ENCODE measurements at regions not wholly inside any gene's neighbourhood (a gene's known extent, or its start where the extent isn't known, plus 50 kb on each side); places are given as distances from the start of the nearest gene placed in this dataset.
"Not testable (repeated sequence)": the region's sequence is repeated elsewhere in the genome, so short reads cannot be mapped to it uniquely, and the experiment has no call there.

DNA sequence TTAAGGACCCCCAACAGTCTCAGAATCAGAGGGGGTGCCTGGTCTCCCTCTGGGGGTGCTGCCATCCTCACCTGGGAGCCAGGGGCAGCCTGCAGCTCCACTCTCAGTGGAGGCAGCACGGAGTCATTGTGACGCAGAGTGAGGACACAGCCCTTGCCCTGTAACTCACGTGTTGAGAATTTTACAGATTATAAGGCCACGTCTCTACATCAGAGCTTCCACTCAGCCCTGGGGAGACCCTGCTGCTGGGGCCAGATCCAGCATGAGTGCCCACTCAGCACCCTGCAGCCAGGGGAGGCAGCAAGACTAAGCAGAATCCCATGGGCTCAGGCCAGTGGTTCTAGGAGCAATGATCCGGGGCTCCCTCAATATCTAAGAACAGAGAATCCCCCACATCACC lies 137.4 kb upstream of the AFDN start:
- Mint-ChIP-seq H3K27ac (no peak overlapping the region), H3K4me3 (no peak overlapping the region), H3K27me3 (peaks cover 66% of the 10 kb centered on the region), H3K9me3 (no peaks in the 10 kb centered on the region), H3K36me3 (no peaks in the 10 kb centered on the region), H3K4me1 (no peaks in the 10 kb centered on the region)
- no peak for DNase-seq

DNA sequence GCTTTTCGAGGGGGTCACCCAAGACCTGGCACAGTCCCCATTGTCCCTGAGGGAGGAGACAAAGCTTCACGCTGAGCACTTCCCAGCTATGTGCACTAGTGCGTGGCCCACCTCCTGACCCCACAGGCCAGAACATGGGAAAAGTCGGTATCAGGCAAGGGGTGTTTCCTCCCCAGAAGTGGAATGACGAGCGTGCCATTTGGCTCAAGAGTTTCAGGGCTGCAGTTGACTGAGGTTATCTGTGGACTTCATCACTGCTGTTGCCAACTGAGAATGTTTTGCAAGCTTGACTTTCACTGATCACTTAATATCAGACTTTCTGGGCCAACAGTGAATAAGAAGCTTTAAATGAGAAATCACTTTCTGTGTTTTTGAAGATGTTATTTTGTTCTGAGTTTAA lies 137.0 kb upstream of the AFDN start:
- Mint-ChIP-seq H3K36me3 (no peaks in the 10 kb centered on the region), H3K27me3 (peaks cover 64% of the 10 kb centered on the region), H3K27ac (no peak overlapping the region), H3K4me3 (no peak overlapping the region), H3K4me1 (no peaks in the 10 kb centered on the region), H3K9me3 (no peaks in the 10 kb centered on the region)
- DNase-seq, result no peak

DNA sequence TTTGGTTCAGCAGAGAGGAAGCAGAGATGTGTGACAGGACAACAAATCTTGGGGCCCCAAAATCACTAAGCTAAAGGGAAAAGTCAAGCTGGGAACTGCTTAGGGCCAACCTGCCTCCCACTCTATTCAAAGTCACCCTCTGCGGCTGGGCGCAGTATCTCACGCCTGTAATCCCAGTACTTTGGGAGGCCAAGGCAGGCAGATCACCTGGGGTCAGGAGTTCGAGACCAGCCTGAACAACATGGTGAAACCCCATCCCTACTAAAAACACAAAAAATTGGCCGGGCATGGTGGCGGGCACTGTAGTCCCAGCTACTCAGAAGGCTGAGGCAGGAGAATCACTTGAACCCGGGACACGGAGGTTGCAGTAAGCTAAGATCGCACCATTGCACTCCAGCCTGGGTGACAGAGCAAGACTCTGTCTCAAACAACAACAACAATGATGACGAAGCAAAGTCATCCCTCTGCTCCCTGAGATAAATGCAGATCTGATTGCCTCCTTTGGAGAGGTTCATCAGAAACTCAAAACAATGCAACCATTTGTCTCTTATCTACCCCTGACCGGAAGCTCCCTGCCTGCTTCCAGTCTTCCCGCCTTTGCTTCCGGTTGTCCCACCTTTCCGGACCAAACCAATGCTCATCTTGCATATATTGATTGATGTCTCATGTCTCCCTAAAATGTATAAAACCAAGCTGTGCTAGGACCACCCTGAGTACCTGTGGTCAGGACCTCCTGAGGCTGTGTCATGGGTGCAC lies 136.4 kb upstream of the AFDN start:
- H3K9me3 Mint-ChIP-seq, DNase-seq, H3K36me3 Mint-ChIP-seq, H3K4me1 Mint-ChIP-seq, H3K4me3 Mint-ChIP-seq, H3K27ac Mint-ChIP-seq: not testable (repeated sequence)
- H3K27me3 Mint-ChIP-seq, result peaks cover 59% of the 10 kb centered on the region

DNA sequence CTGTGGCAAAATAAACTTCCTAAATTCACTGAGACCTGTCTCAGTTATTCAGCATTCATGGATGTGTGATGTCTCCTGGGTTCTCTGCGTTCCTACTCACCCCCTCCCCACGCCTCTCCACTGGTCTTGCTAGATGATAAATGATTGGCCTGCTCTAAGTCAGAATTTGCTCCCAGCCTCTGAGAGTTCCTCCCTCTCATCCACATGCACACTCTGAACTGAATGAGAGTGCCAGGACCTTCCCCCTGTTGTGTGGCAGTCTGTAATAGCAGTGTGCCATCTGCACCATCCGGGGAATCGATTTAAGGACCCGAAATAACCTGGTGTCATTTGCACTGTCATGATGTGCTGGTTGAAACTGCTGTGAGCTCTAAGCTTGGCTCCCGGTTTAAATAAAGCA lies 135.8 kb upstream of the AFDN start:
- Mint-ChIP-seq H3K27ac (no peak overlapping the region), H3K9me3 (no peaks in the 10 kb centered on the region), H3K36me3 (no peaks in the 10 kb centered on the region), H3K4me1 (no peaks in the 10 kb centered on the region), H3K27me3 (peaks cover 57% of the 10 kb centered on the region), H3K4me3 (no peak overlapping the region)
- DNase-seq, result no peak

DNA sequence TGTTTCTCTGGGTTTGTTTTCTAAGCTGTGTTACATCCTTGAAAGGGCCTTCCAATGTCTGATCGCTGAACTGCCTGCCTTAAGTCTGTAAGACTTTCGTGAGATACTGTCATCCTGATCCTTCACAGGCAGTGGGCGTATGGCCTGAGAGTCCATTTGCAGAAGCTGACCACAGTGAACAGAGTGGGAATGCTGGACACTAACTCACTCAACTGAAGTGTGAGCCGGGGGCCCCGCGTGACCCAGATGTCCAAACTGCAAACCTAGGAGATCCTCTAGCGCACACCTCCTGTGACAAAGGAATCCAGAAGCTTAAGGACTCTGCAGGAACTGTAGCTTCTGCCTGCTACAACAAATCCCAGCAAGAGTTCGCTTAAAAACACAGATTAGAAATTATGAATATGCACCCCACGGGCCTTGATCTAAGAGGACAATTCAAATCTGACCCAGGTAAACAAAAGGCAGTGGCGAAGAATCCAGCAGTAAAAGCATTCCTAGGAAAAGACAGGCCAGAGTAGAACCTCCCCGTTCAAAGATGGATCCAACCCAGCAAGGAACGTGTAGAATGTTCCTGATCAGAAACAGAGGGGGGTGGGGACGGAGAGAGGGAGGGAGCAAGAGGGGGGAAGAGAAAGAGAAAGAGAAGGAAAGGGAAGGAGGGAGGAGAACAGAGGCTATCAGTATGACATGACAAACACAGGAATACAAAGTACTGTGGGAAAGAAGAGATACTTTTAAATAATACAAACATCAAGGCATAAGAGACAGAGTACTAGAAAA lies 135.0 kb upstream of the AFDN start:
- no peak for DNase-seq
- H3K4me3 Mint-ChIP-seq, result no peak overlapping the region
- H3K9me3 Mint-ChIP-seq, result no peaks in the 10 kb centered on the region
- H3K36me3 Mint-ChIP-seq, result no peaks in the 10 kb centered on the region
- no peaks in the 10 kb centered on the region for H3K4me1 Mint-ChIP-seq
- H3K27ac Mint-ChIP-seq, result no peak overlapping the region
- peaks cover 55% of the 10 kb centered on the region for H3K27me3 Mint-ChIP-seq

DNA sequence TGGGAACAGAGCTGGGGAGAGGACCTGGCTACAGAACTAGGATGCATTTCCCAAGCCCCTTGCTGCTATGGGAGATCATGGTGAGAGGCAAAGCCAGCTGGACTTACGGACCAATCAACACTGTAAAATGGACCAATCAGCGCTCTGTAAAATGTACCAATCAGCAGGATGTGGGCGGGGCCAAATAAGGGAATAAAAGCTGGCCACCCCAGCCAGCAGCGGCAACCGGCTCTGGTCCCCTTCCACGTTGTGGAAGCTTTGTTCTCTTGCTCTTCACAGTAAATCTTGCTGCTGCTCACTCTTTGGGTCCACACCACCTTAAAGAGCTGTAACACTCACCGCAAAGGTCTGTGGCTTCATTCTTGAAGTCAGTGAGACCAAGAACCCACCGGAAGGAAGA lies 133.2 kb upstream of the AFDN start:
- not testable (repeated sequence) for H3K27ac Mint-ChIP-seq, H3K9me3 Mint-ChIP-seq, H3K36me3 Mint-ChIP-seq, H3K4me3 Mint-ChIP-seq, DNase-seq, H3K4me1 Mint-ChIP-seq
- H3K27me3 Mint-ChIP-seq, result peaks cover 40% of the 10 kb centered on the region

DNA sequence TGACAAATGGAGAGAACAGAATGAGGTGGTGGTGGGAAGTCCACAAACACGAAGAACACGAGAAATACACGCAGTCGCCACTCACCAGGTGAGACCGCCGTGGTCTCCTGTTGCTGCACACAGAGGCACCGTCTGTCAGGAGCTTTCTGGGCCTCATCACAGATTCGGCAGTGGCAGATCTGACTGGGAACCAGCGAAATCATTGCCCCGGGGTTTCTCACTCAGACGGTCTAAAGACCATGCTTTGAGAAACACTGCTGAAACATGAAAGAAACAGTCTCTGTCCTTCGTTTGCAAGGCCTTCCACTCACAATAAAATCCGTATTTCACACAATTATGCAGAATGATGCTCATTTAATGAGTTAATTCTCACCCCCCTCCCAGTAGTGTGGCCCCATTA lies 130.9 kb upstream of the AFDN start:
- no peaks in the 10 kb centered on the region for H3K9me3 Mint-ChIP-seq

DNA sequence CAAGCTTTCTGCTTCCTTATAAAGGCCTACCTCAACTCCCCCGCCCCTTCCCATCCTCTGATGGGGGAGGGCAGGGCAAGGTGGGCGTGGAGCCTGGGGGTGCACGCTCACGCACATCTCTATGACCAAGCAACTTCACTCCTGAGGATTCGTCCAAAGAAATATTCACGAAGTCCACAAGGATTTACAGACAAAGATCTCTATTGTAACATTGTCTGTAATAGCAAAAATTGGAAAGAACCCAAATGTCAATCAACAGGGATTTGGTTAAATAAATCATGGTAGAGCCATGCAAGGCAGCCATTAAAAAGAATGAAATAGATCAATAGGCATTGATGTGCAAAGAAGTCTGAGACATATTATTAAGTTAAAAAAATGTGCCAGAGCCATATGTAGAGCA lies 130.4 kb upstream of the AFDN start:
- no peak for DNase-seq
- no peaks in the 10 kb centered on the region for H3K9me3 Mint-ChIP-seq
- peaks cover 7% of the 10 kb centered on the region for H3K36me3 Mint-ChIP-seq
- peaks cover 36% of the 10 kb centered on the region for H3K27me3 Mint-ChIP-seq
- H3K4me1 Mint-ChIP-seq, result peaks cover 23% of the 10 kb centered on the region
- H3K4me3 Mint-ChIP-seq, result no peak overlapping the region
- no peak overlapping the region for H3K27ac Mint-ChIP-seq

More for the DNA sequence above, 130.9 kb upstream of the AFDN start:
- Mint-ChIP-seq H3K27me3 (peaks cover 37% of the 10 kb centered on the region), H3K27ac (no peak overlapping the region), H3K4me1 (peaks cover 23% of the 10 kb centered on the region), H3K36me3 (peaks cover 7% of the 10 kb centered on the region), H3K4me3 (no peak overlapping the region)
- DNase-seq, result no peak

DNA sequence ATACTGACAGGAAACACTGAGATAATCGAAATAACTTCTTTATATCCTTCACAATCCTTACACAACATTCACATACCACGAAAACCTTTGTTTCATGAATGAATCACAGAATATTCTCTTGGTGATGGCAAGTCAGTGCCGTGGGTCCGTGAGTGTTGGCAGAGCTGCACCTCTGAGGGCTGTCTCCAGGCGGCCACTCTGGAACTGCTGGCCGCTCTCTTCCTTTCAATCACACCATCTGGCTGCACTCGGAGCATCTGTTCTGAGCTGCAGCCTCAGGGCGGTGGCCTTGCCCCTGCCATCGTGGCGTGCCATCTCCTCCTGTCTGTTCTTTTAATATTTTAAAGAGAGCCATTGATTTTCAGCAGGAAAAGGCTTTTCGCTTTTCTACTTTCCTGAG lies 129.4 kb upstream of the AFDN start:
- H3K4me3 Mint-ChIP-seq, result no peak overlapping the region
- no peak for DNase-seq
- H3K27ac Mint-ChIP-seq, result no peak overlapping the region
- H3K36me3 Mint-ChIP-seq, result peaks cover 7% of the 10 kb centered on the region
- H3K9me3 Mint-ChIP-seq, result no peaks in the 10 kb centered on the region
- H3K27me3 Mint-ChIP-seq, result peaks cover 28% of the 10 kb centered on the region
- H3K4me1 Mint-ChIP-seq, result peaks cover 23% of the 10 kb centered on the region

DNA sequence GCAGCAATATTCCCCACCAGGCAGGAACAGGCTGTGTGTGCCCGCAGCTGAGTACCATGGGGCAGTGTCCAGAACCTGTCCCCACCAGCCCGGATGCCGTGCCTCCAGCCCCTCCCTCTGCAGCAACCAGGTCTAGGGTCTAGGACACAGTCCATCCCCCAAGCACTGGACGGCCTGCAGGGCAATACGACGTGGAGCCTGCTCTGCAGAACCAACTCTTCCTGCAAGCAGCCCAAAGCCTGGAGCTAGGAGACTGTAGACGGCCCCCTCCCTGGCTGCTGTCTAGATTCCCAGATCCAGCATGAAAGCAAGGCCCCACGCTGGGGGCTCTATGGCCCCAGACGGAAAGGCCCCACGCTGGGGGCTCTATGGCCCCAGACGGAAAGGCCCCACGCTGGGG lies 128.2 kb upstream of the AFDN start:
- DNase-seq, result no peak
- Mint-ChIP-seq H3K36me3 (peaks cover 7% of the 10 kb centered on the region), H3K4me1 (peaks cover 25% of the 10 kb centered on the region), H3K9me3 (no peaks in the 10 kb centered on the region), H3K4me3 (no peak overlapping the region), H3K27ac (no peak overlapping the region), H3K27me3 (peaks cover 35% of the 10 kb centered on the region)

DNA sequence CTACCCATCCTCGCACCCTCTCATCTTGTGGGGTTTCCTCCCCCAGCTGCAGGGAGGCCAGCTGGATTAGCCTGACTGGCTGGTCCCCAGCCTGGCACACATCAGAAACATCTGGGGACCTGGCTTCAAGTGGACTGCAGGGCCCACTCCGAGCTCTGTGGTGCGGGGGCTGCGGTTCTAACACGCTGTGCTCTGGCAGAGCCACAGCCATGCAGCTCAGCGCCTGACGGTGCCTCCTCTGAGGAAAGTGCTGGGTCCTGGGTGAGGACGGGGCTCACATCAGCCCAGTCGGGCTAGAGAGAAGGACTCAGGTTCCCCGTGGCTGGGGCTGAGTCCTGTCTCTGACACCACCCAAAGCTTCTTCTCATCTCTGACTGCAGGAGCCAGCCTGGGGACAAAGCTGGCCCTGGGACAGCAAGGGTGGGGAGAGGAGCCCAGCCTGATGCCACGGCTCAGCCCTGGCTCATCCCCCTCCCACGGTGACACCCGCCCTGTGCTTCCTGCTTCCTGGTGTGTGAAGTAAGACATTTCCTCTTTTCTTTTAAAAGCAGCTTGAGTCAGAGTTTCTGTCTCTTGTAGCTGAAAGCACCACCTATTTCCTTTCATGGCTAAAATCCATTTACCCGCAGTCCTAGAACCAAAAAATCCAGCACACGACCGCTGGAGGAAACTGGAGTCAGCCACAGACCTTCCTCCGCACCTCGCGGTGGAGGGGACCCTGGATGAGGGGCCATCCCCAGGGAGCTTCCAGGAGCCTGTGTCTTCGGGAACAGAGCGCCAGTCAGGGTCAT lies 127.4 kb upstream of the AFDN start:
- peaks cover 7% of the 10 kb centered on the region for H3K36me3 Mint-ChIP-seq
- peaks cover 25% of the 10 kb centered on the region for H3K4me1 Mint-ChIP-seq
- DNase-seq, result peak; percentile 69
- H3K4me3 Mint-ChIP-seq, result peak overlapping the region; percentile 59
- peak overlapping the region; percentile 91 for H3K27ac Mint-ChIP-seq
- no peaks in the 10 kb centered on the region for H3K9me3 Mint-ChIP-seq
- peaks cover 28% of the 10 kb centered on the region for H3K27me3 Mint-ChIP-seq

DNA sequence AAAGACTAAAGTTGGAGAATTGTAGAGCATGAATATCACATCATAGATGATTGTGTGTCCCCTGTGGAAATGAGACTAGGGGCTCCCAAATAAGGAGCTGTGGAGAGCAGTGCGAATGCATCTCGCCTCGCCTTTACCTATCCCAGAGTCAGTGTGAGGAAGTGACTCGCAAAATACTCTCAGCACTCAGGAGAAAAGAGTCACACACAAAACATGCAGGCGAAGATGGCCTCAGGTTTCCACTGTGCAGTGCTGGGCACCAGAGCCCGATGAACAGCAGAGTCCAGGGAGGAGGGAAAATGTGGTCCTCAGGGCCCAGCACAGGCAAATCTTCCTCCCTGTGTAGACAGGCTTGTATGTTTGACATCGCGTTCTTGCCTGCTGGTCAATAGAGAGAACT lies 126.5 kb upstream of the AFDN start:
- Mint-ChIP-seq H3K9me3 (no peaks in the 10 kb centered on the region), H3K4me3 (no peak overlapping the region), H3K27ac (peak overlapping the region; percentile 91), H3K27me3 (peaks cover 34% of the 10 kb centered on the region), H3K4me1 (peaks cover 29% of the 10 kb centered on the region), H3K36me3 (peaks cover 7% of the 10 kb centered on the region)
- no peak for DNase-seq

DNA sequence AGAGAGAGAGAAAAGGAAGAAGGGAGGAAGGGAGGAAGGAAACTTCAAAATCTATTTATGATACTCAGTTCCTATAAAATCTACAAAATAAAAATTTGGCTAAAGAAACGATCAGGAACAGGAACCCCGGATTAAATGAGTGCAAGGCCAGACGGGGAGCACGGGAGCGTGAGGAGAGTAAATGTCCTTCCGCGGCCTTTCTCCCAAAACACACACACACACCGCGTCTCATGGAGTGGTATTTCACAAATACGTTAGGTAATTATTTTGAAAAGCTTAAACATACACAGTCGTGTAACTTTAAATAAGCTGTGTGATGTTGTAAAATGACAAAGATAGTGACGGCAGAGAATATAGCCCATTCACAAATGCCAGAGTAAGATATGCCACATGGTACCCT lies 125.7 kb upstream of the AFDN start:
- Mint-ChIP-seq H3K4me1 (peaks cover 35% of the 10 kb centered on the region), H3K9me3 (no peaks in the 10 kb centered on the region), H3K27me3 (peaks cover 40% of the 10 kb centered on the region), H3K36me3 (peaks cover 7% of the 10 kb centered on the region), H3K27ac (no peak overlapping the region), H3K4me3 (no peak overlapping the region)
- DNase-seq, result no peak

DNA sequence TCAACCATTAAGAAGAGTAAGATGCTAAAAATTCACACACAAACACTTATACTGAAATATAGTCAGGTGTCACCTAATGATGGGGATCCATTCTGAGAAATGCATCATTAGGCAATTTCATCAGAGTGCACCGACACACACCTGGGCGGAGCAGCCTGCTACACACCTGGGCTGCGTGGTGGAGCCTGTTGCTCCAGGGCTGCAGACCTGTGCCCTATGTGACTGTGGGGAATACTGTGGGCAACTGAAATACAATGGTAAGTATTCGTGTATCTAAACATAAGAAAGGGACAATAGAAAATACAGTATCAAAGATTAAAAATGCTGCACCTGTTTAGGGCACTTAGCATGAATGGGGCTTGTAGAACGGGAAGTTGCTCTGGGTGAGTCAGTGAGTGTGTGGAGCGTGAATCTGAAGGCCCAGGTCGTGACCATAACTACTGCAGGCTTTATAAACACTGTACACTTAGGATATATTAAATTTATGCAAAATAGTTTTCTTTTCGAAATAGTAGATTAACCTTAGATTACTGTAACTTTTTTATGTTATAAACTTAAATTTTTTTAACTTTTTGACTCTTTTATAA lies 124.4 kb upstream of the AFDN start:
- no peak overlapping the region for H3K27ac Mint-ChIP-seq
- H3K36me3 Mint-ChIP-seq, result peaks cover 7% of the 10 kb centered on the region
- peaks cover 42% of the 10 kb centered on the region for H3K4me1 Mint-ChIP-seq
- H3K27me3 Mint-ChIP-seq, result peaks cover 49% of the 10 kb centered on the region
- no peak overlapping the region for H3K4me3 Mint-ChIP-seq
- no peak for DNase-seq
- H3K9me3 Mint-ChIP-seq, result no peaks in the 10 kb centered on the region

DNA sequence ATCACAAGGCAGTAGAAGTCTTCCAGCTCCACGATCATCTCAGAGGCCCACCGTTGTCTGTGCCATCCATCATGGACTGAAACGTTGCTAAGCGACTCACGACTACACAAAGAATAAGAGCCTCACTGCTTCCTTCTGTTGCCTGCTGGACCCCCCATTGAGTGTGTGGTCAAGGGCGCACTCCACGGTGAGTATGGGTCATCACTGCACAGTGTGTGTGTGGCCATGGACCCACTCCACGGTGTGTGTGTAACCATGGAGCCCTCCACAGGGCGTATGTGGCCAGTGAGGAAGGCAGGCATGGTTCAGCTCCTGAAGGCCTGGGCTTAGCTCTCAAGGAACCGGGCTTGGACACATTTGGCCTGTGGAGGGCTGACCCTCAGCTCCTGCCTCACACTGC lies 123.4 kb upstream of the AFDN start:
- Mint-ChIP-seq H3K27ac (no peak overlapping the region), H3K4me1 (peaks cover 40% of the 10 kb centered on the region), H3K4me3 (no peak overlapping the region), H3K36me3 (peaks cover 7% of the 10 kb centered on the region), H3K27me3 (peaks cover 59% of the 10 kb centered on the region), H3K9me3 (no peaks in the 10 kb centered on the region)
- no peak for DNase-seq
